GM12873 (cell line): ENCODE measurements at regions not wholly inside any gene's neighbourhood (a gene's known extent, or its start where the extent isn't known, plus 50 kb on each side); places are given as distances from the start of the nearest gene placed in this dataset.

Experiments
- TF ChIP-seq, protein P1 (sequence below): IDR thresholded peaks from 2 replicates; pipeline ENCODE4 v1.5.1; 2012; ENCODE audit warnings: low read depth, mild to moderate bottlenecking, moderate library complexity, low read length, control low read depth; ENCODE audit not compliant: insufficient read depth; ENCODE audit errors: missing control alignments

DNA sequence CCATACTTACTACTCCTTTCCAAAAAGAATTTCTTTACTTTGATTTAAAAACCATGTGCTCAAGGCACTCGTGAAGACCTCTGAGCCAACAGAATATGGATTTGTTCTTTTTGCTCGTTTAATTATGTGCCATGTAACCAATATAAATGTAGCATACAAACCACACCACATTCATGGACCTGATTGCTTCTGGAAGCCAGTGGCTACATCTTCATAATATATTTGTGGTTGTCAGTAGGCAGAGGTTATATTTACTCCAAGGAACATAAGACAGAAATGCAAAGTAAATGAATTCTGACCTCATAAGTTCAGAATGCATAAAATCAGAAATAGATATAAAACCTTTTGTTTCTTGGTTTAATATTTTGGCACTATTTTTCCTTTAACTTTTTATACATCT is 373.0 kb downstream of the HDGFL1 start:
- TF ChIP-seq, protein P1, sequence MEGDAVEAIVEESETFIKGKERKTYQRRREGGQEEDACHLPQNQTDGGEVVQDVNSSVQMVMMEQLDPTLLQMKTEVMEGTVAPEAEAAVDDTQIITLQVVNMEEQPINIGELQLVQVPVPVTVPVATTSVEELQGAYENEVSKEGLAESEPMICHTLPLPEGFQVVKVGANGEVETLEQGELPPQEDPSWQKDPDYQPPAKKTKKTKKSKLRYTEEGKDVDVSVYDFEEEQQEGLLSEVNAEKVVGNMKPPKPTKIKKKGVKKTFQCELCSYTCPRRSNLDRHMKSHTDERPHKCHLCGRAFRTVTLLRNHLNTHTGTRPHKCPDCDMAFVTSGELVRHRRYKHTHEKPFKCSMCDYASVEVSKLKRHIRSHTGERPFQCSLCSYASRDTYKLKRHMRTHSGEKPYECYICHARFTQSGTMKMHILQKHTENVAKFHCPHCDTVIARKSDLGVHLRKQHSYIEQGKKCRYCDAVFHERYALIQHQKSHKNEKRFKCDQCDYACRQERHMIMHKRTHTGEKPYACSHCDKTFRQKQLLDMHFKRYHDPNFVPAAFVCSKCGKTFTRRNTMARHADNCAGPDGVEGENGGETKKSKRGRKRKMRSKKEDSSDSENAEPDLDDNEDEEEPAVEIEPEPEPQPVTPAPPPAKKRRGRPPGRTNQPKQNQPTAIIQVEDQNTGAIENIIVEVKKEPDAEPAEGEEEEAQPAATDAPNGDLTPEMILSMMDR, result no peak

DNA sequence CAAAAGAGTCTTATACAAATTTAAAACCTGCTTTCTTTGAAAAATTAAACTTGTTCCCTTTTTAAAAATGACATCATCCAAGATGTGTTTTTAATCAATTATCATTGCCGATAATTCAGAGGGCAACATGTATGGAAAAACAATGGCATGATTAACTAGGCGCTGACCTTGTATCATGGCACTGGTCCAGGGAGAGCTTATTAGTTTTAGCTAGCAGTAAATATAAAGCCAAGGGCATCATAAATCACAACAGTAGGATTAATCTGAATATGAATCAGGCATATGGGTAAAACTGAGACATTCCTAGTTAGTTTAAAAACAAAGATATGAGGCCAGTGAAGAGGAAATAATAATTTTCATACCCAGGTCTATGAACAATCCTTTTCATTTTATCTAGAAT is 374.0 kb downstream of the HDGFL1 start:
- TF ChIP-seq, protein P1, result no peak

DNA sequence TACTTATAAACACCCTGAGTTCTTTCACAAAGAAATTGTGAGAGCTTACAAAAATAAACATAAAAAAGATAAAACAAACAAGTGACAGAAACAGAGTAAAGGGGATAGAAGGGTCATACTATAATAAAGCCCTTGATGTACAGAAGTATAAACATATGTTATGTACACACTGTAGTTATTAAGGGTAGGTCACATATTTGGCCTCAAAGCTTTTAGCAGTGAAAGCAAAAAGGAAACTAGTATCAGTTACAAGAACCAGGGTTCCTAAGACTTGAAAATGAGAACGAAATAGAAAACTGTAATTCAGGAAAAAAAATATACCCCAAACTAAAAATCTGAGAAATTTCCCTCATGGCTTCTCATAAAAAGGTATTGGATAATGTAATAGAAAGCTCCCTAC is 380.6 kb downstream of the HDGFL1 start:
- TF ChIP-seq, protein P1, result no peak

DNA sequence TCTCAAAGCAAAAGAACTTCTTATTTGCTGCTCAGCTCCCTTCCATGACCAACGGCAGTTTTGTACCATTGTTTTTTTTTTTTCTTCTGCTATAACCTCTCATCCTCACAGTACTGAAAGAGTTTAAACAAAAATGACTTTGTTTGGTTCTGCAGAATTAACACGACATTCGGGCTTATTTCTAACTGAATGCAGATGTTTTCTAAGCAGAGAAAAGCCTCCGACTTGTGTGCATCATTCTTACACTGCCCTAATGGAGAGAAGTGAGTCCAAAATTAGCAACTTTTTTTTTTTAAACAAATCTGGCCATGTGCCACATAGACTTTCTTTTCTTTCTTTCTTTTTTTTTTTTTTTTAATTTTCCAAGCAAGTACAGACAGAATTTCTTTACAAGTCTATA is 382.7 kb downstream of the HDGFL1 start:
- TF ChIP-seq, protein P1, result no peak

DNA sequence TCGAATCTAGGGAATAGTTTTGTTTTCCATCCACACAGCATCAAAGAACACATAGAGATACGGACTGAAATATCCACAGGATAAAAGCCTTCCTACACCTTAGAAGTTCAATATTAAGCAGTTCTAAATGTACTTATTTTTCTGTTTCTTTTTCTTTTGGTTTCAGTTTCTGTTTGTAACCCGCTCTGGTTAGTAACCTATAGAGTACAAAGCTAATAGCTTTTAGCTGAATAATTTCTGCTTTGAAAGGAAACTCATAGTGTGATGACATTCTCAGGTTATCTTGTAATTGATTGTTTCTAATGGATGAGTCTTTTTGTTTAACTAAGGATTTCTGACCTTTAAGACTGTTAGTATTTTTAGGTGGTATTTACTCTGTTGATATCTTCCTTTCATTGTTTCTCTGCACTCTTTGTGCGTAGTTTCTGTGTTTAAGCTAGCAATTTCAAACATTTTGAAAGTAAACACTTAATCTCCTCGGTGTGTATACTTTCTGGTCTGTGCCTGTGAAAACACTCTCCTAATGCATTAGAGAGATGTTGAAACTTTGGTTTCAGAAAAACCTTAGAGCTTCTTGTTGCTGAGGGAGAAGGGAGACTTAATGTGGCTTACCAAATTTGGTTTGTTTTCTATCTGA is 385.5 kb downstream of the HDGFL1 start:
- TF ChIP-seq, protein P1, result no peak

DNA sequence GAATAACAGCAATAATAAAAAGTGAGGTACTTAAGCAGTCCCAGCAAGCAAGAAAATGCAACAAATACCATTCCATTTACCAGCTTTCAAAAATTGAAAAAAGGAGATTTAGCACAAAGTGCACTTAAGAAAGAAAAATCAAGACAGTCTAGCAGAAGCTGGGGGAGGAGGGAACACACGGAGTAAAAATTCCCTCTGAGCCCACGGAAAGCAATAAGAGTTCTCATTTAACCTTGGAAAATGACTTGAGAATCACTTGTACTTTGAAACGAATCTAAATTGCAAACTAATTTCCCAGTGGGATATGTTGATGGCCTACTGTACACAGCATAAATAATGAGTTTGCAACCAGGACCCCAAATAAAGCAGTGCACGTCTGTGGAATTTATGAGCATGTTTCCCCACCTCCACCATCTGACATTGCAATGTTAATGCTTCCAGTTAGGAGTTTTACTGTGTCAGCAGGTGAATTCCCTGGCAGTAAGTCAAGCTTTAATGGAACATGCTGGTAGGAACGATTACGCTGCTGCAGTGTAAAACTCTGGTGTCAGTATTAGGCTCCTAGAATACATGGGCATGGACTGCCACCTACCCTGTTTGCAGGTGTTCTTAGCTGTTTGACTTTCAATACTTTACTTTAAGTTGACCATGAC is 386.8 kb downstream of the HDGFL1 start:
- TF ChIP-seq, protein P1, result no peak

DNA sequence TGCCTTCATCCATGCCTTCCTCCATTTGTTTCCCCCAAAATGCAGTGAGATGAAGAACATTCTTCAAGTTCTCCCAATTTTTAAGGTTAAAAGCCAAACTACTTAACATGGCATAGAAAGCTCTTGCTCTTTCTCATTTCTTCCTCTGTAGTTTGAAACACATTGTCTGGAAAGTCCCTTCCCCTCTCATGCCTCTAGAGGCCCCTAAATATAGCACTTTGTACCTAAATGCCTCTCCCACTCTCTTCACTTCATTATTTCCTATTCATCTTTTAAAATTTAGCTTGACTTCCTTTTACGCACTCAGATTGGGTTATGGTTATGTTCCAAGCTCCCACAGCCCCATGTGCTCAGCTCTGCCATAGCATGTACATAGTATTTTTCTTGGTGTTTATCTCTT is 389.3 kb downstream of the HDGFL1 start:
- TF ChIP-seq, protein P1, result no peak
